Fibroblast of the conjunctiva (primary cell): ENCODE measurements at regions not wholly inside any gene's neighbourhood (a gene's known extent, or its start where the extent isn't known, plus 50 kb on each side); places are given as distances from the start of the nearest gene placed in this dataset.

Experiments used
- DNase-seq: peaks from one replicate; pipeline ENCODE4 v3.0.0-alpha.2; 2010; ENCODE audit warnings: low read depth

- no peak for DNase-seq
Measured at GRCh38 chr9:26058111-26058895, 380.1 kb upstream of the TUSC1 start.

DNA sequence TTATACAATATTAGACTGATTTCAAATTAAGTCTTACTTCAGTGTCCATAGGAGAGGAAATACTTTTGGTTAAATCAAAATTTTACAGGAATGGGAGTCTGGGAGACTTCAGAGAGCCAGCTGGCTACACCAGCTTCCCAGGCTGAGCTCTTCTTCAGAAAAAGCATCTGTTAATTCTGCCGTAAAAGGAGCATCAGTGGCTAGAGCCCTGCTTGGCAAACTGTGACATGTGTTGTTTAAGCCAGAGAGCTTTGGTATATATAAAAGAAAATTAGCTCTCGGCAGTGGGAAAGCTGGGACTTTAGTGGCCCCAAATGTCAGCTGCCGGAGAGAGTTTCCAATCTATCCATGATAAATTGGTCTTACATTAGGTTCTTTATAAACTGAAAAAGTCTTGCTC, 378.8 kb upstream of the TUSC1 start:
- no peak for DNase-seq

DNA sequence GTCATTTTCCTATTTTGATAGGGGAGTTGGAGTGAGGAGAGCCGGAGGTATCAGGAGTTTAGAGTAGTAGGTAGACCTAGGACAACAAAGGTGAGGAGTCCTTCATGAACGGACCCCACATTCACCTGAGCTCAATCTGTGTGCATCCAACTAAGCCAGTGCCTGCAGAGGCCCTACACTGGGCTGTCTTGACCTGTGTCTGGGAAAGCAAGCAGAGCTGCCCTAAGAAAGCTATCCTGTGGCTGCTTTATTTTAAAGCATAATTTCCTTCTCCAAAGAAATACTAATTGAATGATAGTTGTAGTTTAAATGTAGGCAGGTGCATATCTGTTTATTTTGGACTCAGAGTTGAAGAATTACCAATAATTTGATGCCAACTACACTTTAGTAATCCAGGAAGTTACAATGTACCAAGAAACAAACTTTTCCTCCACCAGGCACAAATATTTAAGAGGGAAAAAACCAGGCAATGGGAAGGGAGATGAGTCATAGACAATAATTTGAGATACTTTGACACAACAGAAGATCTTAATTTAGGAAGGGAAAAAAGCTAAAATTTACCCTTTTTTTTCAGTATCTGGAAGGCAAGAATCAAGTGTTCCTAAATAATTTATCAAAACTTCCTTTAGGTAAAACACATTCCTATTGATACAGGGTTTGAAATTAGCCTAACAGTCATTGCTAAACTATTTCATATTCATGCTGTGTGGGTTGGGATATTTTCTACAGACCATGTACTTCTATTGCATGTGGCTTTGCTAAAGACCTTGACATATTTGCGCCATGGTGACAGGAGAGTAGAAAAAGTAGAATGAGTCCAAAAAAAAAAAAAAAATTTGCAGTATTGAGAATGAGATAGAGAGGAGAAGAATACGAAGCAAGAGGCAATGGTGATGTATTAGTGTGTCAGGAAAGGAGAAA, 376.6 kb upstream of the TUSC1 start:
- DNase-seq: no peak

DNA sequence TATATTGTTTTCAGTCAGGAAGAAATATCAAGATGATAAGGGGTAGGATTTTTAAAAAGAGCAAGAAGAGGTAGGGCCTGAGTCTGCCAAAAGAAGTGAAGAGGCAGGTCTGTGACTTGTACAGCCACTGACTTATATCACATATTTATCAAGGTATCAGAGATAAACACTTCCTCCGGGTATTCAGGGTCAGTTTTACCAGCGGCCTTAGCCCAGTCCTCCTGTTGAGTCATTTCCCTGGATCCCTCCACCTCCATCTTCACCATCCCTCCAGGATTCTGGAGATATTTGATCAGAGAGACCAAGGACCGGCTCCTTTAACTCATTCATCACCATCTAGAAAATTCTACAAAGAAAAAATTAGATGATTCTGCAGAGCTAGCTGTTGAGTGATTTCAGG, 375.7 kb upstream of the TUSC1 start:
- DNase-seq: no peak

DNA sequence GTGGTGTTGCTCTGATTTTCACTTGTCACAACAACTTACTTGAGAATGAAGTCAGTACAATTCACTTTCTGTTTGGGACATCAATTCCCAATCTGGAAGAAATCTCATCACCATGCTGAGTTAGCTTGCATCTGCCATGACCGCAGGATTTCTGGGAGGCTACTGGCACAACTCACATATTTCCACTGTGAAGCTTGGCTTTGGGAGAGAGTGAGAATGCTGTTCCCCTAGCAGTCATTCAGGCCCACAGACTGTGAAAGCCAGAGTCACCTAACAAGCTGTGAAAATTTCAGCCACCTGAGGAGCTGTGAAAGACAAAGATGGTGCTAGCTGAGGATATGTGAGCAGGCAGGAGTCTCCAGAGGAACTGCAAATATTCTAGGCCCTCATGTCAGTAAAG, 365.2 kb upstream of the TUSC1 start:
- no peak for DNase-seq

DNA sequence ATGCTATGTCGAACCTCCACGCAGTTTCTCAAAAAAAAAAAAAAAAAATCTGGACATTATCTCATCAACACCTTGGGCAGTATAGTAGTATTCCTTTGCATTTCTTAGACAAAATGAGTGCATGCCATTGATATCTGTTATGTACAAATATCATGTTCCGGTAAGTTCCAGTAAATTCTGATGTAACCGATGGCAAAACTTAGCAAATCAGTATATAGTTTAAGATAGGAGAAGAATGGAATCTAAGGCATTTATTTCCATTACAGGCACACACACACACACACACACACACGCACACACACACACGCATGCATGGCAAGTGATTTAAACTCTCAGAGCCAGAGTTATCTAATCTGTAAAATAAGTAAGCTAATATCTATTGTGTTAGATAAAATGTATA, 356.5 kb upstream of the TUSC1 start:
- no peak for DNase-seq

GRCh38 chr9:26033336-26033735, 355.1 kb upstream of the TUSC1 start:
- no peak for DNase-seq

DNA sequence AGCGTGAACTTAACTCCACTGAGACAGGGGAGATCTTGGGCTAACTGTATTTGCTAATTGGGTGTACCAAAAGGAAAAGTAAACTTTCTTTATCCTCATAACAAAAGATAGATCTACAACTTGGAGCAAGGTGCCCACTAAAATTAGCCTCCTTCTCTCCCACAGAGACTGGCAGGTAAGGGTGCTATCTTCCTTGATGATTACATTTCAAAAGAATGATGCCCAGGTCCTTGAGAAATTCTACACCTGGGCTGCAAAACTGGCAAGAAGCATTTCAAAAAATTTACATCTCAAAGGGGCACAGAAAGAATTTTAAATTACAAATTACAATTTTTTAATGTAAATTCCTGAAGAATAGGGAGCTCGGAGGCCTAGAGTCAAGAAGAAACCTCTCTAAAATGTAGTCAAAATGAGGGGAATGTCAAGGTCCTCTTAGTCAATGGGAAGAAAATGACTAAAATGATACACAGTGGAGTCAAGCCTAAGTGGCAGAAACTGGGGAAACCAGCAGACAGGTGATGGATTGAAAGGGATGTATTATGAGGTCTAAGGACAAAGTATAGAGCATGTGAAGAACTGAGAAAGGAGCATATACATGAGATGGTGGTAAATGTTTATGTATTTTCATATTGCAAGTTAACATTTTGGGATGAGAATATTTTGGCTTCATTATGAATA, 348.3 kb upstream of the TUSC1 start:
- DNase-seq: no peak

DNA sequence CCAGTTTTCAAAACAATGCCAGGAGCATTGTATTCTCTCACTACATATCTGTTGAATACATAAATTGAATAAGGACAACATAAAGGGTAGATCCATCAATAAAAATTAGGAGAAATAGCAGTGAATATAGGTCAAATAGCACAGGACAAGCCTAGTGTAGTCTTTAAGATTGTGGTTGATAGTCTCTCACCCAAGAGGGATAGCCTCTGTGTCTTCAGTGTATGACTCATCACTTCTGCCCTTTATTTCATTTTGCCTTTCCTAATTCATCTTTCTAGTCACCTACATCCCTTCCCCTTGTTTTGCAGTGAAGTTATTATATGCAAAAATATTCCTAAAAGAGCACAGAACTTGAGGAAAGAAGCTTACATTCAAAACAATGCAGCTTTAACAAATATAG, 335.0 kb upstream of the TUSC1 start:
- DNase-seq: no peak

DNA sequence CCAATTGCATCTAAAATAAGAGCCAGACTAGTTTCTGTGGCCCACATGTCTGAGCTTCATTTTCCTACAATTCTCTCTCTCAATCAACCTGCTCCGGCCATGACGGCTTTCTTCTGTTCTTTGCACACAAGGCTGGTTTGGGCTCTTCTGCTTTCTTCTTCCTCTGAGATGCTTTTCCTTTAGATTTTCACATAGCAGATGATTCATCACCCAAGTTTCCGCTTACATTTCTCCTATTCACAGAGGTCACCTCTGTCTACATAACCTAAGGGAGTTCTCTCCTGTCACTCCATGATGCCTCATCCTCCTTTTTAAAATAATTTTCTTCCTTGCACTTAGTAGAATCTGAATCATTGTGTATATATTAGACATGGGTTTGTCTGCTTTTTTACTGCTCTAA, 334.6 kb upstream of the TUSC1 start:
- DNase-seq: no peak

- no peak for DNase-seq
Measured at GRCh38 chr9:25994605-25995004, 316.4 kb upstream of the TUSC1 start.

DNA sequence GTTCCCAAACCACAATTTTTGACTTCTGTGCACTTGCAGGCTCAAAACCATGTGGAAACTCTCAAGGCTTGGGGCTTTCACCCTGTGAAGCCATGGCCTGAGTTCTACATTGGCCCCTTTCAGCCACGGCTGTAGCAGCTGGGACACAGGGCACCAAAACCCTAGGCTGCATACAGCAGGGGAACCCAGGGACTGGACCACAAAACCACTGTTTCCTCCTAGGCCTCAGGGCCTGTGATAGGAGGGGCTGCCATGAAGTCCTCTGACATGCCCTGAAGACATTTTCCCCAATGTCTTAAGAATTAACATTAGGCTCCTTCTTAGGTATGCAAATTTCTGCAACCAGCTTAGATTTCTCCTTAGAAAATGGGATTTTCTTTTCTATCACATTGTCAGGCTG, 312.1 kb upstream of the TUSC1 start:
- DNase-seq: no peak

GRCh38 chr9:25975667-25976066, 297.4 kb upstream of the TUSC1 start:
- DNase-seq: no peak

GRCh38 chr9:25964239-25964638, 286.0 kb upstream of the TUSC1 start:
- DNase-seq: peak; percentile 42

DNA sequence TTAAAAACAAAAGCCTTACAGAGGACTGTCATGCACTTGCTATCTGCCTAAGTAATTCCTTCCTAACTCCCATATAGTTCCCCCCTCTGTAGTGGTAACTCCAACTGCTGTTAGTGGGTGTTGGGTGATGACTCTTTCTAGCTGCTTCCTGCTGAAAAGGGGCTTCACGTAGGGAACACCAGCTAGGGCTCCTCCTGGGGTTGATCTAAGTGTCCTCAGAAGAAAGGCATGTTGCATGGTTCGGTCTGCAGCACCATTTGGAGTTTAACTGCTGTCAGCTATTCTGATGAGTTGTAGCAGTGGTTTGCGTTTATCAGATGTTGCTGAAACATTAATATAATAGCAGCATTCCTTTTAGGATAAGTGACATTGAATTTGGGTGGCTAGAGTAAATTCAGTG, 281.9 kb upstream of the TUSC1 start:
- DNase-seq: no peak

DNA sequence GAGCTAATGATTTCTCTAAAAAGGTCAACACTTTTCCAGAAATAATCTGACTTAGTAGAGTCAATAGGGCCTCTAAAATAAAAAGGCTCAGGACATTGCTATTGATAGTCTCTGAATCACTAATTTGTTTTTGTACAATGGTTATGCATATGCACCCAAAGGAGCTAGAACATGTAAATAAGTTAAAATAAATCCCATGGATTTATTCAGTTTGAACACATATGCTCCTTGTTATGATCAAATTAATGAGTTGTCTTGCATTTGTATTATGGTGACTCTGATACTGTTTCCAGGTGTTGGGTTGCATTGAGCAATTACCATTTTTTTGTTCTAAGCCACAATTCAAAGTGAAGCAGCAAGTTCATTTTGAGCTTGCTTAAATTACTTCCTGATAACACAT, 276.0 kb upstream of the TUSC1 start:
- no peak for DNase-seq

- DNase-seq: no peak
Measured at GRCh38 chr9:25948182-25948581, 269.9 kb upstream of the TUSC1 start.

DNA sequence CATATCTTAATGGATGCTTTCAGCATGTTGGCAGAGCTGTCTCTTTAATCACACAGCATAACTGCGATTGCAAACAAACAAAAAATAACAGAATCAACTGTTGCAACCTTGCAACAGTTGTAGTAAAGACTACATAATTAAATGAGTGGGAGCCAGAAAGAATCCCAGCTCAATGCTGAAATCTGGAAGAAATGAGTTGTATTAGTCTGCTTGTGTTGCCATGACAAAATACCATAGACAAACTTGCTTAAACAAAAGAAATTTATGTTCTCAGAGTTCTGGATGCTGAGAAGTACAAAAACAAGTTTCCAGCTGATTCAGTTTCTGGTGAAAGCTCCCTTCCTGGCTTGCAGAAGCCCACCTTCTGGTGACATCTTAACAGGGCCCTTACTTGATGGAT, 260.9 kb upstream of the TUSC1 start:
- DNase-seq: no peak

GRCh38 chr9:25936031-25936430, 257.8 kb upstream of the TUSC1 start:
- DNase-seq: no peak

DNA sequence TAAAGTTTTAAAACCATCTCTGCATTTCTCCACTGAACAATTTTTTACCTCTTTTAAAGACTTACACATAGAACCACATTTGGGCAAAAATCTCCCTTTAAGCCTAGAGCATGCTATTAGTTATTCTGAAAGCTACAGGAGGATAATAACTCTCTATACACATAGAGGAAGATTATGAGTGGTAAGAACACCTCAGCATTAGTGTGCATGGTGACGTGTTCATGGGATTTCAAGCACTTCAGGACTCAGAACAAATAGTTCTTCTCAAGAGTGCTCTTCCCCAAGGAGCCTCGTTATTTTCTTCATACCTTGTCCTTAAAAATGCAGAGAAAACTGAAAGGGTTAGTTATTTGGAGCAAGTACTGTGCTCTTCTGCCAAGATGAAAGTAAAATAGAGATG, 256.9 kb upstream of the TUSC1 start:
- no peak for DNase-seq

GRCh38 chr9:25918761-25919160, 240.5 kb upstream of the TUSC1 start:
- DNase-seq: no peak

DNA sequence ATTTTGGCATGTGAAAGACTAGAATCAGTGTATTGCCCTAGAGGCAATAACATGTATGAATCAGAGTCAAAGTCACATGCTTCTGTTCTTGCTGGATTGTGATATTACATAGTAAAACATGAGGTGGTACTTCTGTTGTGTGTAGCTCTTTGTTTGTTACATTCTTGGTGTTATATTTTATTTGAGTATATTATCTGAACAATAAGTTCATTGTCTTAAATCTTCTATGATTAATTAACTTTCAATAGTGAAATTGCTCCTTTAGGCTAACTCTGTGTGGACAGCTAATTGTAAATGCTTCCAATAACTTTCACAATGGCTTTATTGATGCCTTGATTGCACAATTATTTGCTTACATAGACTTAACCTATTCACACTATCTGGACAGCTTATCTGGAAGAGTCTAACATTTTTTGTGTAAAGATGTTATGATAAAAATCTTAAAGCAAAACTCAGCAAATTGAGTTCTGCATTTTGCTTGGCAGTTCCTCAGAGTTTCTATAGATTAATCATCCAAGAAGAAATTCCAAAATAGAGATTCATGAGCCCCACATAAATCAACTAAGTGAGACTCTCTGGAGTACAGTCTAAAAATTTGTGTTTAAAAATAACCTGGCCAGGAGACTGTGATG, 239.6 kb upstream of the TUSC1 start:
- no peak for DNase-seq
